GM19351 (cell line): ENCODE measurements at regions not wholly inside any gene's neighbourhood (a gene's known extent, or its start where the extent isn't known, plus 50 kb on each side); places are given as distances from the start of the nearest gene placed in this dataset.

ENCODE experiments used
- ATAC-seq: cut with Tn5 transposase; IDR thresholded peaks from one replicate; pipeline ENCODE4 v1.9.1; 2021; ENCODE audit warnings: mild to moderate bottlenecking, moderate library complexity; ENCODE audit not compliant: unreplicated experiment

DNA sequence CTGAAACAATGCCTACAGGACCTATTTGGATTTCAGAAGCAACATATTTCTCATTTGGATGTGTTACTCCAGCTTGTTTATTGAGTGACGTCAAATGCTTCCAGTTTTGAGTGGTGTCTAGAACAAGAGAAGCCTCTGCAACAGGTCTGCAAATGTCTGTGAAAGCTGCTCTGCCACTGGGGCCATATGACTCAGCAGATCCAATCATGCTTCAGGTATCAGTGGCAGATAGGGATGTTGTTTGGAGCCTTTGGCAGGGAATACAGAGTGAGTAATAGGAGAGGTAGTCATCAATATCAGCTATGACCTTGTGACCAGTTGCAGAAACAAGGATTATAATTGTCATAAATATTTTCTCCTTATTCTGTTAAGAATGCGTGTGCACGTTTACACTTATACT, 141.1 kb upstream of the ZXDA start:
- no peak for ATAC-seq

DNA sequence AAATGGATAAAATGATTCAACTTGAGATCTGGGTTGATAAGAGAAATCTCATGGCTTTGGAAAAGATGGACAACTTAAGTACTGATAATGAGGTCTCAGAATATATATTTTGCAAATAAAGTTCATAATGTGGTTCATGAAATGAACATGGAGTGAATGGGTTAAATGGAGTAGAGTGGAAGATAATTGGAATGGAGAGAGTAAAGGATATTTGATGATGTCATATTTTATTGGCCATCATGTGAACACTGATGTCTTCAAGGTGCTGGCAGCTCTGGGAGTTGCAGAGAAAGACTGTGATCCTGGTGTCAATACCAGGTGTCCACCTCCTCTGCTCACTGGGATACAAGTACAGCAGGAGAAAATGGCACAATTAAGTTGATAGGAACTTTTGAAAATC, 133.9 kb upstream of the ZXDA start:
- ATAC-seq: no peak

DNA sequence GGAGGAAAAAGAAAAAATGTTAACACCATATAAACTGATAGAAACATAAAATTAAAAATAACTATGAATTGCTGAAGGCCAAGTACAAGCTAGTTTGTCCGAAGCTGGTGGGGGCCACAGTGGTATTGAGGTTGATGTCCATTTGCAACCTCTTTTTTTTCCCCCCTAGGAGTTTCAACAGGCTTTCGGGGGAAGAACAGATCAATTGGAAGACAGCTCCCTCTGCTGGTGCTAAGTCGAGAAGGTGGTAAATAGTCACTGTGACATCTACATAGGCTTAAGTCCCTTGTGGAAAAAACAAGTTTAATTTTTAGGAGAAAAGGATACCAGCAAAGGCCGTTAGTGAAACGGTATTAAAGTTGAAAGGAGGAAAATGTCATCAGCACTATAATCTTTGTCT, 115.7 kb upstream of the ZXDA start:
- ATAC-seq: peak; percentile 76

DNA sequence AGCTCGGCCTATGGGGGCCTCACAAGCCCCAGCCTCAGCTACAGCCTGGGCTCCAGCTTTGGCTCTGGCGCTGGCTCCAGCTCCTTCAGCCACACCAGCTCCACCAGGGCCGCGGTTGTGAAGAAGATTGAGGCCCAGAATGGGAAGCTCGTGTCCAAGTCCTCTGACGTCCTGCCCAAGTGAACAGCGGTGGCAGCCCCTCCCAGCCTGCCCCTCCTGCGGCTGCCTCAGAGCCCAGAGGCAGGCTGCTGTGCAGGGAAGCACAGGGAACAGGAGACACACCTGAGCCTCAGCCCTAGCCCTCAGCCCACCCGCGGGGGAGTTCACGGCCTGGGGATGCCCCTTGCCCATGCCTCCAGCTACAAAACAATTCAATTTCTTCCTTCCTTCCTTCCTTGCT, 75.7 kb upstream of the ZXDA start:
- no peak for ATAC-seq

DNA sequence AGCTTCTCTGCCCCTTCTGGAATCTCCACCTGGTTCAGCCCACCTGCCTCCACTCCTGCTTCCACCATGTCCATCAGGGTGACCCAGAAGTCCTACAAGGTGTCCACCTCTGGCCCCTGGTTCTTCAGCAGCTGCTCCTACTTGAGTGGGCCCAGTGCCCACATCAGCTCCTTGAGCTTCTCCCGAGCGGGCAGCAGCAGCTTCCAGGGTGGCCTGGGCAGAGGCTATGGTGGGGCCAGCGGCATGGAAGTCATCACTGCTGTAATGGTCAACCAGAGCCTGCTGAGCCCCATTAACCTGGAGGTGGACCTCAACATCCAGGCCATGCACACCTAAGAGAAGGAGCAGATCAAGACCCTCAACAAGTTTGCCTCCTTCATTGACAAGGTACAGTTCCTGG, 74.4 kb upstream of the ZXDA start:
- ATAC-seq: no peak

DNA sequence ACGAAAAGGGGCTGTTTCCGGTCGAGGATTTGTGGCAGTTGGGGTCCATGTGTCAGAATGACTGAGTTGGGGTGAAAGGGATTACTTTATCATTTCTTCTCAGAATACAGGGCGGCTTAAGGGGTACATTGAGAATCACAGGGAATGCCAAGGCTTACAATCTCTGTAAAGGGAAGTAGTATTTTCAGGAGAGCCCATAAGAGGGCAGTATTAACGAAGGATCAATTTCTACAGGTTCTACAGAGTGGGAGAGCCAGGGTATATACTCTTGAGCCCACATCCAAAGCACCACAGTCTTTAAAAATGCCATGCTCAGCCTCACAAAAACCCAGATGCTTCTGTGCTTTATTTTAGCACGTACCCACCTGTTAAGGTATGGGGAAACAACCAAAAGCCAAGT, 67.7 kb upstream of the ZXDA start:
- ATAC-seq: no peak

DNA sequence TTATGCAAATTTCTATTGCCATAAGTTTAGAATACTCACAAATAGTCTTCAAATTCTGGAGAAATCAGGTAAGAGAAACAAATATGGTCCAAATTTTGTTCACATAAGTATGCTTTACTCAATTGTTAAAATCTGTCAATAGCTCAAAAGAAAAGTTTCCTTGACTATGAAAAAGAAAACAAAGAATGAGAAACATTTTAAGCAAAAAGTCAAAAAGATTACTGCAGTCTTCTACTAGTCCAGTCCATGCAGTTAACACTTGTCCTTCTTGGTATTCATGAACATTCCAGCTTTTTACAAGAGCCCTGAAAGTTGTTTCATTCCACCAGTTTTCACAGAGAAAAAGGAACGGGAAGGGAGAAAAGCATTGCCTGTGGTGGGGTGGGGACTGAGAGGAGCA, 54.7 kb upstream of the ZXDA start:
- ATAC-seq: no peak
